GM12891 (cell line): ENCODE measurements at regions not wholly inside any gene's neighbourhood (a gene's known extent, or its start where the extent isn't known, plus 50 kb on each side); places are given as distances from the start of the nearest gene placed in this dataset.

Experiments used
- PAX5 ChIP-seq: IDR thresholded peaks from 2 replicates; pipeline ENCODE4 v1.6.1; 2011; ENCODE audit warnings: low read length, moderate library complexity, mild to moderate bottlenecking; ENCODE audit not compliant: insufficient read depth, severe bottlenecking
- POLR2A ChIP-seq: IDR thresholded peaks from 2 replicates; pipeline ENCODE4 v1.6.1; 2011; ENCODE audit warnings: low read depth, low read length, control low read depth
- POLR2AphosphoS5 ChIP-seq: IDR thresholded peaks from 2 replicates; pipeline ENCODE4 v1.6.1; 2011; ENCODE audit warnings: low read depth, low read length, control low read depth
- POU2F2 ChIP-seq: IDR thresholded peaks from 2 replicates; pipeline ENCODE4 v1.6.1; 2011; ENCODE audit warnings: low read depth, mild to moderate bottlenecking, control low read depth, low read length, moderate library complexity
- SPI1 ChIP-seq: IDR thresholded peaks from 2 replicates; pipeline ENCODE4 v1.6.1; 2011; ENCODE audit warnings: low read depth, low read length, control low read depth
- TAF1 ChIP-seq: IDR thresholded peaks from 2 replicates; pipeline ENCODE4 v1.6.1; 2011; ENCODE audit warnings: low read depth, low read length, control low read depth

DNA sequence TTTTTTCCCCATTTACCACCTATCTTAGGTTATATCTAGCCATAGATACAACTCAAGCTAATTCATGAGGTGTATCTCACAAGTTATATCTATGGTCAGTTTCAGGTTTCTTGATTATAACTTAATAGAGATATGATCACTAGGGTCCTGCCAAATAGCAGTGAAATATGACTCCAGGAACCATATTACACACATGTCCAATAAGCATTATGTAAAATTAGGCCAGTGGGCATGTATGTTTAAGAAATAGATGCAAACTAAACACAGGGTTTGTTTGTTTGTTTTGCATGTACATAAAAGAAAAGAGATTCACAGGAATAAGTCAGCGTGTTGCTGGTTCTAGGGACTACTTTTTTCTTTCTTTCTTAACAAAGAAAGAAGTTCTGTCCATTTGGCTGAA, 112.5 kb upstream of the ST6GALNAC5 start:
- TF ChIP-seq TAF1 (no peak), POLR2A (no peak), POLR2AphosphoS5 (no peak), PAX5 (no peak), SPI1 (no peak), POU2F2 (no peak)
